GM10266 (cell line): ENCODE measurements at regions not wholly inside any gene's neighbourhood (a gene's known extent, or its start where the extent isn't known, plus 50 kb on each side); places are given as distances from the start of the nearest gene placed in this dataset.

Source experiments
- DNase-seq: peaks from one replicate; pipeline ENCODE4 v3.0.0; 2012; ENCODE audit errors: extremely low spot score
- TF ChIP-seq, protein P1 (sequence below): IDR thresholded peaks from 2 replicates; pipeline ENCODE4 v1.5.1; 2012; ENCODE audit warnings: mild to moderate bottlenecking, low read depth; ENCODE audit not compliant: control insufficient read depth, insufficient read depth; ENCODE audit errors: missing control alignments

- TF ChIP-seq, protein P1, sequence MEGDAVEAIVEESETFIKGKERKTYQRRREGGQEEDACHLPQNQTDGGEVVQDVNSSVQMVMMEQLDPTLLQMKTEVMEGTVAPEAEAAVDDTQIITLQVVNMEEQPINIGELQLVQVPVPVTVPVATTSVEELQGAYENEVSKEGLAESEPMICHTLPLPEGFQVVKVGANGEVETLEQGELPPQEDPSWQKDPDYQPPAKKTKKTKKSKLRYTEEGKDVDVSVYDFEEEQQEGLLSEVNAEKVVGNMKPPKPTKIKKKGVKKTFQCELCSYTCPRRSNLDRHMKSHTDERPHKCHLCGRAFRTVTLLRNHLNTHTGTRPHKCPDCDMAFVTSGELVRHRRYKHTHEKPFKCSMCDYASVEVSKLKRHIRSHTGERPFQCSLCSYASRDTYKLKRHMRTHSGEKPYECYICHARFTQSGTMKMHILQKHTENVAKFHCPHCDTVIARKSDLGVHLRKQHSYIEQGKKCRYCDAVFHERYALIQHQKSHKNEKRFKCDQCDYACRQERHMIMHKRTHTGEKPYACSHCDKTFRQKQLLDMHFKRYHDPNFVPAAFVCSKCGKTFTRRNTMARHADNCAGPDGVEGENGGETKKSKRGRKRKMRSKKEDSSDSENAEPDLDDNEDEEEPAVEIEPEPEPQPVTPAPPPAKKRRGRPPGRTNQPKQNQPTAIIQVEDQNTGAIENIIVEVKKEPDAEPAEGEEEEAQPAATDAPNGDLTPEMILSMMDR = no peak
- no peak for DNase-seq
Measured at GRCh38 chr2:41993435-41993925, 54.3 kb upstream of the PKDCC start.

DNA sequence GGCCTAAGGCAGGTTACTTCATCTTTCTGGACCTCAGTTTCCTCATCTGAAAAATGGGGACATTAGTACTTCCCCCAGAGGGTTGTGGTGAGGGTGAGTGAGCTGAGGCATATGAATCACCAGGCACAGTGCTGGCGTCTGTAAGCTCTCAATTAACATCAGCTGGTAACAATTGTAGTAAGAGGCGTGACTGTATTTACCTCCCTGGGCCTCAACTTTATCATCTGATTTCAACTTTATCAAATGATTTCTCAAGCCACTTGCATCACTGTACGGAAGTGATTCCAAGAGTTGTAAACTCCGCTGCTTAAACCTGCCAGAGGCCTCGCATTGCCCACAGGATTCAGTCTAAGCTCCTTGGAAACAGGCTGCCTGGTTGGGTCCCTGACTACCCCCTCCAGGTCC, 53.6 kb upstream of the PKDCC start:
- no peak for DNase-seq
- TF ChIP-seq, protein P1 = no peak

- no peak for DNase-seq
Measured at GRCh38 chr2:41994661-41995060, 53.2 kb upstream of the PKDCC start.

GRCh38 chr2:41997561-41997960, 50.3 kb upstream of the PKDCC start:
- TF ChIP-seq, protein P1 = no peak
- DNase-seq = no peak

More at GRCh38 chr2:41994661-41995060, 53.2 kb upstream of the PKDCC start:
- TF ChIP-seq, protein P1 = no peak
